HFFc6 (cell line): ENCODE measurements at regions not wholly inside any gene's neighbourhood (a gene's known extent, or its start where the extent isn't known, plus 50 kb on each side); places are given as distances from the start of the nearest gene placed in this dataset.

ENCODE experiments used
- DNase-seq: peaks from one replicate; pipeline ENCODE4 v3.0.0-alpha.2; 2018
- H3K27ac Mint-ChIP-seq: 2 replicates; pipeline ENCODE4 v1.8.0; 2020; ENCODE audit warnings: mild to moderate bottlenecking, mixed read lengths
- H3K27me3 Mint-ChIP-seq: 2 replicates; pipeline ENCODE4 v1.8.0; 2021; ENCODE audit warnings: mild to moderate bottlenecking, moderate library complexity, mixed read lengths; ENCODE audit not compliant: insufficient read depth
- H3K36me3 Mint-ChIP-seq: 2 replicates; pipeline ENCODE4 v1.8.0; 2021; ENCODE audit warnings: low read depth, mixed read lengths
- H3K4me1 Mint-ChIP-seq: 2 replicates; pipeline ENCODE4 v1.8.0; 2020; ENCODE audit warnings: low read depth, mixed read lengths
- H3K4me3 Mint-ChIP-seq: 2 replicates; pipeline ENCODE4 v1.8.0; 2020; ENCODE audit warnings: mild to moderate bottlenecking, moderate library complexity, mixed read lengths
- H3K9me3 Mint-ChIP-seq: 2 replicates; pipeline ENCODE4 v1.8.0; 2020; ENCODE audit warnings: mild to moderate bottlenecking, mixed read lengths
- CTCF ChIP-seq: fragments of 200-600 bp; sonication (generic); IDR thresholded peaks from 2 replicates; pipeline ENCODE4 v1.5.0; 2021; ENCODE audit warnings: antibody characterized with exemption, mild to moderate bottlenecking

GRCh38 chr2:121030523-121030922, 254.5 kb downstream of the TFCP2L1 start:
- H3K27me3 Mint-ChIP-seq, result peaks cover 59% of the 10 kb centered on the region
- H3K4me3 Mint-ChIP-seq, result no peak overlapping the region
- H3K27ac Mint-ChIP-seq, result no peak overlapping the region

GRCh38 chr2:121031568-121032340, 253.2 kb downstream of the TFCP2L1 start:
- H3K27me3 Mint-ChIP-seq, result peaks cover 67% of the 10 kb centered on the region
- H3K4me1 Mint-ChIP-seq, result no peaks in the 10 kb centered on the region
- no peak overlapping the region for H3K27ac Mint-ChIP-seq
- H3K4me3 Mint-ChIP-seq, result no peak overlapping the region
- DNase-seq, result no peak
- no peak for TF ChIP-seq CTCF
- H3K9me3 Mint-ChIP-seq, result no peaks in the 10 kb centered on the region
- no peaks in the 10 kb centered on the region for H3K36me3 Mint-ChIP-seq

More at GRCh38 chr2:121030523-121030922, 254.5 kb downstream of the TFCP2L1 start:
- DNase-seq, result no peak
- H3K9me3 Mint-ChIP-seq, result no peaks in the 10 kb centered on the region
- no peaks in the 10 kb centered on the region for H3K36me3 Mint-ChIP-seq
- TF ChIP-seq CTCF, result no peak
- no peaks in the 10 kb centered on the region for H3K4me1 Mint-ChIP-seq

GRCh38 chr2:121033461-121033996, 251.5 kb downstream of the TFCP2L1 start:
- peaks cover 72% of the 10 kb centered on the region for H3K27me3 Mint-ChIP-seq
- TF ChIP-seq CTCF, result no peak

GRCh38 chr2:121034551-121034950, 250.5 kb downstream of the TFCP2L1 start:
- Mint-ChIP-seq H3K36me3 (no peaks in the 10 kb centered on the region), H3K4me3 (no peak overlapping the region), H3K9me3 (no peaks in the 10 kb centered on the region), H3K4me1 (no peaks in the 10 kb centered on the region), H3K27me3 (peaks cover 69% of the 10 kb centered on the region), H3K27ac (no peak overlapping the region)
- DNase-seq, result no peak
- no peak for TF ChIP-seq CTCF

More at GRCh38 chr2:121033461-121033996, 251.5 kb downstream of the TFCP2L1 start:
- Mint-ChIP-seq H3K4me1 (no peaks in the 10 kb centered on the region), H3K9me3 (no peaks in the 10 kb centered on the region), H3K4me3 (no peak overlapping the region), H3K27ac (no peak overlapping the region), H3K36me3 (no peaks in the 10 kb centered on the region)
- no peak for DNase-seq

GRCh38 chr2:121036226-121036692, 248.7 kb downstream of the TFCP2L1 start:
- peaks cover 60% of the 10 kb centered on the region for H3K27me3 Mint-ChIP-seq
- H3K27ac Mint-ChIP-seq, result no peak overlapping the region
- H3K4me1 Mint-ChIP-seq, result no peaks in the 10 kb centered on the region
- H3K4me3 Mint-ChIP-seq, result no peak overlapping the region
- TF ChIP-seq CTCF, result no peak
- H3K36me3 Mint-ChIP-seq, result no peaks in the 10 kb centered on the region
- no peaks in the 10 kb centered on the region for H3K9me3 Mint-ChIP-seq
- DNase-seq, result no peak
